SH-SY5Y (cell line): ENCODE measurements at regions not wholly inside any gene's neighbourhood (a gene's known extent, or its start where the extent isn't known, plus 50 kb on each side); places are given as distances from the start of the nearest gene placed in this dataset.

ENCODE experiments used
- GATA2 ChIP-seq: IDR thresholded peaks from 2 replicates; pipeline ENCODE4 v1.6.1; 2011; ENCODE audit warnings: mild to moderate bottlenecking, low read depth, low read length
- GATA3 ChIP-seq: IDR thresholded peaks from 2 replicates; pipeline ENCODE4 v1.6.1; 2011; ENCODE audit warnings: low read depth, mild to moderate bottlenecking, low read length, moderate library complexity

DNA sequence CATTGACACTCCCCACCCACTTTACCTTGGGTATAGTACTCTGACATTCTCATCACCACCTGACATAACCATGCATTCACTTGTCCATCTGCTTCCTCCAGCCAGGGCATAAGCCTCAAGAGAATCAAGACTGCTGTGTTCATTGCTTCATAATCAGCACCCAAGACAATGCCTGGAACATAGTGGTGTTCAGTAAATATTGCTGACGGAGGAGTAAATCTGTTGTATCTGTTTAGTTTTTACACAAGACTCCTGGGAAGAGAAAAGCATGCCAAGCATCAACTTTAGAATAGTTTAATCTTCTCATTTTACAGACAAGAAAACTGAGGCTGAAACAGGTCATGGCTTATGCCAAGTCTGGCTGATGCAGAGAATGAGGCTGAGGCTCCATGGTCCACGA is 173.9 kb upstream of the DUSP10 start:
- TF ChIP-seq GATA2, result no peak
- no peak for TF ChIP-seq GATA3
